HG03280 (cell line): ENCODE measurements at regions not wholly inside any gene's neighbourhood (a gene's known extent, or its start where the extent isn't known, plus 50 kb on each side); places are given as distances from the start of the nearest gene placed in this dataset.

ENCODE experiments used
- ATAC-seq: cut with Tn5 transposase; IDR thresholded peaks from one replicate; pipeline ENCODE4 v1.9.1; 2021; ENCODE audit warnings: mild to moderate bottlenecking, moderate library complexity; ENCODE audit not compliant: unreplicated experiment

DNA sequence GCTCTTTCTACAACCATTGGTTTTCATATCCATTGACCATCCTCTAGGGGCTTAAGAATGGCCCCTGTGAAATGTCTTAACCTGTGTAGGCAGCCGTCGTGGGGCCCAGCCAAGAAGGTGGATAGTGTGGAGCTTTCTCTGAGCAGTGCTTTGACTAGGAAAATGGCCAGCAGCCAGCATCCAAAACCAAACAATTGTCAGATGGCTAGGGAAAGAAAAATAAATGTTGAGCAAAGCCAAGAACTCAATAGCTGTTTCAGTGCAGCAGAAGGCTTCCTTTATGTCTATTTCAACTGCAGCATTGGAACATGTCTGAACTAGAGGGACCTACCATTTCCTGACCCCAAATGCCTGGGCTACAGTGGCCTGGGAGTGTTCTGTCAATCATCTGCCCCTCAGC lies 374.9 kb downstream of the TLE4 start:
- no peak for ATAC-seq

- ATAC-seq = no peak
Observed at GRCh38 chr9:79945495-79945894, 373.7 kb downstream of the TLE4 start.

DNA sequence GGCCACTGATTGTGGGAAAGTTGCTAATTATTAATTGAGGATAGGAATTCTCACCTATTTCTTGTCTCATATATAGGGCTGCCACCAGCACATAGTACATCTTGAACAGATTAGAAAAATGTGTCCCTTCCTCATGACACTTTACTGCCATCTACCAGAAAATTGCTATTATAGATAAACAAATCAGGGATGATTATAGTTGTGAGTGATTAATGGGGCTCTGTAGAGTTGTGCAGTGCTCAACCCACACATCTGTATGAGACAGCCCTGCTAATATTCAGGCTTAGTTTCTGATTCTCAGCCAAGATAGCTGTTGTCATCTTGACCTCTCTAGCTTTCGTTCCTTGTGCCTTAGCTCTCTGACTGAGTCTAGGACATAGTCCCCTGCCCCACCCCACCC lies 373.3 kb downstream of the TLE4 start:
- ATAC-seq = no peak

DNA sequence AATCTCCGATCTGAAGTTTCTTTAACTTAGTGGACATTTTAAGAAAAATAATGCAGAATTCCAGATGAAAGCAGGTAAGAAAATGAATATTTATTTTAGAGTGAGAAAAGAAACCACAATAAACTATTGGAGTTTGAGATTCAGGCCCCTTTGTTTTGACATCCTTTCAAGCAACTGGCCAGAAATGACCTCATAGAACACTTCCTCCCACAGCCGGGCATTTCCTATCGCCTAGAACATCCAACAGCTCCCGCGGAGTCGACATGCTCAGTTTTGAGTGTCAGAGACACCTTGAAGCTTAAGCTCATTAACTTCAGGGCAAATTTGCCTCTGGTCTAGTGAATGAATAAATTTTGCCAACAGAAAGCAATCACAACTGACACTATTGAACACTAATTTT lies 369.2 kb downstream of the TLE4 start:
- no peak for ATAC-seq

DNA sequence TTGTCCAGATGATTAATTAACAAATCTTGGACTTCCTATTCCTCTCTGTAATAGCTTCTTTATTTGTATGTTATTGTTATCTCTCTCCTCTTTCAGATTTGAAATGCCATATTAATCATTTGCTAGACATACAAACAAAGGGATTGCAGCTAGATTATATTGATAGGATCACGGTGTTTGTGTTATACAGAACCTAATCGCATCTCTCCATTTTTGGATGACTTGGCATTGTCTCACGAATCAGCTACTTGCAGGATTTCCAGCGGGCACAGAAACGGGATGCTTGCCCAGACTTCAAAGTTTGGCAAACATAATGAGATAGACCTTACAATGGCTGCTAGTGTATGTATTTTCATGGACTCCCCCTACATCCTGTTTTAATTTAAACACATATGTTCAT lies 368.1 kb downstream of the TLE4 start:
- ATAC-seq = no peak

DNA sequence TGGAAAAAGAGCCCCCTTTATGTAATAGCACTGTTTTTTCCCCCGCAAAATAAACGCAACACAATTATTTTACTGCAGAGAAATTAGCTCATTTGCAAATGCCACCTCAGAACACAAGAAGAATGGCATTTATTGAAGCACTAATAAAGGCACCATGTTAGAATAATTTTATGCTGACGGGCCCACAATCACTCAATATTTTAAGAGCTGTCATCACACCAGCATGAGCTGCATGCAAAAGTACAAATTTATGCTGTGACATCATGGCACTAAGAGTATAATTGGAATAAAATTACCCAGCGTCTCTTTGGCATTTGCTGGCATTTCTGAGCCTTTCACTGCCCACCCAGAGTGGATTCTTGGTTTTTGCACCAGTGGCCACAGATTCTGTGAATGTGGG lies 364.6 kb downstream of the TLE4 start:
- no peak for ATAC-seq

- ATAC-seq = no peak
Observed at GRCh38 chr9:79929285-79929684, 357.5 kb downstream of the TLE4 start.

GRCh38 chr9:79928661-79929223 lies 357.0 kb downstream of the TLE4 start:
- no peak for ATAC-seq

DNA sequence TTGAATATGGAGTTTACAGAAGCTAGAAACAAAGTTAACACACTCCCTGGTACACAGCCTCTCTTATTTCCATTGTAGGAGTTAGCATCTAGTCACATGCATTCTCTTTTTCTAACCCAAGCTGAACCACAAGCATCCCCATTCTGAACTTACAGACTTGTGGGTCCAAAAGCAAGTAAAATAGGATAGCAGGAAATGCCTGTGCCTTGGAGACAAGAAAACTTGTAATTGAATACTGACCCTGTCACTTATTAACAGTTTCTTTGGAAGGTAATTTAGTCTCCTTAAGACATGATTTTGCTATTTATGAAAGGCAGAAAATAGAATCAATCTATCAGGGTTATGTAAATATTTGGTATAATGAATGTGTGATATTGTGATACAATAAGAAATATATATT lies 353.6 kb downstream of the TLE4 start:
- ATAC-seq = no peak

DNA sequence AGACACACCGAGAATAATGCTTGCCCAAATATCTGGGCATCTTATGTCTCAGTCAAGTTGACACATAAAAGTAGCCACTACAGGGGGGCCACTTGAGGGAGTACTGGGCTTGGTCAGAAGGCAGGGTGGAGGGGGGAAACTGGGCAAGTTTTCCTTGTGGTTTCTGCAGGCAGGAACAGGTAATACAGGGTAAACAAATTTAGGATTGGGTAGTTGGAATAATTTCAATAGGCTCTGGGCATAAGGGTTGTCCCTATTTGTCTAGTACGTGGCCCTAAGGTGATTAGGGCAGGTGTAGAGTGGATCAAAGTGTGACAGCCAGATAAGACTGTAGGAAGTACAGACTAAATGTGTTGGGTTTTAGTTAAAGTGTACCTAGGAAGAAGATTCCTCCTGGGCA lies 353.1 kb downstream of the TLE4 start:
- ATAC-seq = no peak

GRCh38 chr9:79917421-79917820 lies 345.7 kb downstream of the TLE4 start:
- no peak for ATAC-seq

DNA sequence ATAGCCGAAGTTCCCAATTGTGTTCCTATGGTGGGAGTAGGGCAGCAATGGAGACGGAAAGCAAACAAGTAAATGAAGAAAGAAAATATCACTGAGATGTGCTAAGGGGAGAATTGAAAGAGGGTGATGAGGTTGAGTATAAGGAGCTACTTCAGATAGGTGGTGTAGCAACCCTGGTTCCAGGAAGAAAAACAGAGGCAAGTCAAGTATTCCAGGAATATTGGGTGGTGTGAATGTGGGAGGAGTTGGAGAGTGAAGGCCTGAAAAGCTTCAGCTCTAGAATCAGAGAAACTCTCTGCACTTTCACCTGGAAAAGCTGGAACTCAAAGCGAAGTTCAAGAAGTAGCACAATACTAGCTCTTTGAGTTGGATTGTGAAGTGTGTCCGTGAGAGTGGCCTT lies 342.1 kb downstream of the TLE4 start:
- ATAC-seq = no peak

GRCh38 chr9:79912318-79913070 lies 340.7 kb downstream of the TLE4 start:
- no peak for ATAC-seq

GRCh38 chr9:79911724-79912123 lies 340.0 kb downstream of the TLE4 start:
- no peak for ATAC-seq

DNA sequence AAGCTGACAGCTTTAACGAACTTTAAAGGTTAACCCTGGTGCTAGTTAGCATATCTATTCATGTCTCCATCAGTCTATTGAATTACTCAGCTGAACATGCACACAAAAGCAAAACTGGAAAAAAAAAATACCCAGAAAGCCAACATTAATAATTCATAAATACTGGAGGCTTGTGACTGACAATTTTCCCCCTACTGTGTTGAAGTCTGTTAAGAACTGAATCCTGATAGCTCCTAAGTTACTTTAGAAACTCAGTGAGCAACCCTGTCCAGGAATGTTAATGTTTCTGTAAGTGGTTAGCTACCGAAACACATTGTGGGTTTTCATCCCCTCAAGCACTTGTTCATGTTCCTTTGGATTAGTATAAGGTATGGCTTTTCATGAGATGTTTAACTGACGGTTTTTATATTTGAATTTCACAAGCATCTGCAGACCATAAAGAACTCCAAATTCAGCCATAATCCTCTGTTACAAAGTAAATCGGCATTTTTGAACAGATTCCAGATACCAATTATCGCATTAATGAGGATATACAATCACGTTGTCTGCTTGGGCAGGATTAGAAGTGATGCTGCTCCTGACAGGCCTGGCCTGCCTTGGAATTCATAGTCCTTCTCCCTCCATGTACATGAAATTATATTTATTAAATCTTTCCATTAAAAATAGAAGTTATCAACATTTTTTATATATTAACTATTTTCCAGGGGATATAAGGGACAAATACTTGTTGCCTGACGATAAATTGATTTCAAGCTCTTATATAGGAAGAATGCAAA lies 331.2 kb downstream of the TLE4 start:
- no peak for ATAC-seq

DNA sequence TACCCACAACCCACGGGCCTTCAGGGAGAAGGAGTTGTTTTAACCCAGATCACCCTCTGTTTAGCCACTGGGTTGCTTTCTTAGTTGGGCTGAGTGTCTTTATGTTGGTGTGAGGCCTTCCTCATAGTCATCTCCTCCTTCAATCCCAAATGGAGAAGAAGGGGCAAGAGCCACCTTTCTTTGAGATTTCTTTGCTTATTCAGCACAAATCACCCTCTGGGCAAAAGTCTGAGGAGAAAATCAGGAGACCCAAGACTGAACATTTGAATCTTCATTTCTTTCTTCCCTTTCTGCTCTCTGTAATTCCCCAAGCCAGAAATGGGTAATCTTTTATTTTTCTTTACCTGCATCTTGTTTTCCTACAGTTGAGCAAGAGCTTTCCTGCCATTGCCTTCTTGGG lies 329.0 kb downstream of the TLE4 start:
- no peak for ATAC-seq

DNA sequence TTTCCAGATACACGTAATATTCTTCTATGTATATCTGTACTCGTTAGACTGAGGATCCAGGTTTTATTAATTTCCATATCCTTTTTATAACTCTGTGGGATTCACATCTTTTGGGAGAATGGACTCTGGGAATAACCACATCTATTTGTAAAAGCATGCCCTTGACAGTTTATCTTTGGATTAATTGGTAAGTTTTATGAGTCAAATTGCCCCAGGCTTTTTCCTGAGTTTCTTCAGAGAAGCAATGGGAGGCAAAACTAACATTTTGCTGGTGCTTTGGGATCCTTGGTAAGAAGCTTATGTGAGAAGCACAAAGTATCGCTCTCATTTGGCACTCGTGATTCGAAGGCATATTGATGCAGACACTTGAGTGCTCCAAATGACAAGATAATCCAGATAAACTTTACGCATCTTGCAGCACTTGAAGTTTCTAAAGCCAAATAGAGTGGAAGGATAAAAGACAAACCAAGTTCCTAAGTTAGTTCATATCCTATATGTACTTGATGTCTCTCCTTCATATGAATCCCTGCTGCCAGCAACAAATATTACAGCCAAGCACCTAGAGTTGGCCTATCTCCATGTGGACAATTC lies 324.7 kb downstream of the TLE4 start:
- ATAC-seq = no peak

- no peak for ATAC-seq
Observed at GRCh38 chr9:79895232-79895631, 323.5 kb downstream of the TLE4 start.

- ATAC-seq = no peak
Observed at GRCh38 chr9:79889369-79889768, 317.6 kb downstream of the TLE4 start.

GRCh38 chr9:79885093-79885857 lies 313.5 kb downstream of the TLE4 start:
- ATAC-seq = no peak

- ATAC-seq = no peak
Observed at GRCh38 chr9:79884546-79884945, 312.8 kb downstream of the TLE4 start.
